HepG2 (cell line): ENCODE measurements at regions not wholly inside any gene's neighbourhood (a gene's known extent, or its start where the extent isn't known, plus 50 kb on each side); places are given as distances from the start of the nearest gene placed in this dataset.

Experiments used
- CBX2 ChIP-seq, 2 experiments: fragments of 200-600 bp in 1 of 2; sonication (generic); formaldehyde crosslinking in 1 of 2; IDR thresholded peaks; 2 replicates each; pipeline versions ENCODE4 v1.7.0 to v1.8.1; 2018 to 2022; ENCODE audit warnings: low read depth in 2 of 2, low read length in 1 of 2, mild to moderate bottlenecking in 1 of 2, missing genetic modification reagents in 1 of 2
- CEBPB ChIP-seq: IDR thresholded peaks from 2 replicates; pipeline ENCODE4 v1.6.1; 2011; ENCODE audit warnings: low read depth, low read length, improper control_type of control experiment, borderline replicate concordance
- NFE2L1 ChIP-seq: sonication (generic); formaldehyde crosslinking; IDR thresholded peaks from 2 replicates; pipeline ENCODE4 v1.4.0; 2020; ENCODE audit warnings: missing genetic modification reagents, mild to moderate bottlenecking, borderline replicate concordance
- SMARCE1 ChIP-seq: fragments of 450-650 bp; IDR thresholded peaks from 2 replicates; pipeline ENCODE4 v1.6.1; 2017; ENCODE audit warnings: borderline replicate concordance
- ZFP36L1 ChIP-seq: sonication (generic); formaldehyde crosslinking; IDR thresholded peaks from 2 replicates; pipeline ENCODE4 v1.8.0; 2022; ENCODE audit warnings: mild to moderate bottlenecking, missing genetic modification reagents, moderate library complexity
- ZNF20 ChIP-seq: sonication (generic); formaldehyde crosslinking; IDR thresholded peaks from 2 replicates; pipeline ENCODE4 v1.4.0; 2020; ENCODE audit warnings: mild to moderate bottlenecking, moderate library complexity, missing genetic modification reagents
- ZNF205 ChIP-seq: IDR thresholded peaks from 2 replicates; pipeline ENCODE4 v1.6.1; 2018; ENCODE audit warnings: missing biosample characterization, missing genetic modification reagents
- ZNF350 ChIP-seq: sonication (generic); formaldehyde crosslinking; IDR thresholded peaks from 2 replicates; pipeline ENCODE4 v1.4.0; 2020; ENCODE audit warnings: mild to moderate bottlenecking, low read depth, missing genetic modification reagents, borderline replicate concordance
- ZSCAN30 ChIP-seq: sonication (generic); formaldehyde crosslinking; IDR thresholded peaks from 2 replicates; pipeline ENCODE4 v1.5.0; 2020; ENCODE audit warnings: mild to moderate bottlenecking, missing genetic modification reagents
- TF ChIP-seq, protein P1 (sequence below): IDR thresholded peaks from 2 replicates; pipeline ENCODE4 v1.6.1; 2016
- TF ChIP-seq, protein P2 (sequence below): sonication (generic); formaldehyde crosslinking; IDR thresholded peaks from 2 replicates; pipeline ENCODE4 v1.5.0; 2020; ENCODE audit warnings: mild to moderate bottlenecking, missing genetic modification reagents, moderate library complexity
- TF ChIP-seq, protein P3 (sequence below): sonication (generic); formaldehyde crosslinking; IDR thresholded peaks from 2 replicates; pipeline ENCODE4 v1.8.1; 2023; ENCODE audit warnings: mild to moderate bottlenecking, missing genetic modification reagents

DNA sequence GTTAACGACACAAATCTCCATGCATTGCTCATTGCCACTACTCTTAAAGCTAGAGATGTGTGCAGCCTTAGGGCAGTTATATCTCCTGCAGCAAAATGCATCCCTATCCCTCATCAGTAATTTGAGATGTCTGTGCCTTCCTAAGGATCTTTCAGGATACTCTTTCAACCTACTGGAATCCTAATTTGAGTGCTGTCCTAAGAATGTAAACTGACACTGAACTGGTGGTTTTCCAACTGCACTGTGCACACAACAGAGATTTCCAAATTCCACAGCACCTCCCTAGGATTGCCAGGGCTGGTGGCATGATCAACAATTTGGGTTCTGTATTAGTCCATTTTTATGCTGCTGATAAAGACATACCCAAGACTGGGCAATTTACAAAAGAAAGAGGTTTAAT, 193.9 kb downstream of the LTN1 start:
- TF ChIP-seq, protein P1, sequence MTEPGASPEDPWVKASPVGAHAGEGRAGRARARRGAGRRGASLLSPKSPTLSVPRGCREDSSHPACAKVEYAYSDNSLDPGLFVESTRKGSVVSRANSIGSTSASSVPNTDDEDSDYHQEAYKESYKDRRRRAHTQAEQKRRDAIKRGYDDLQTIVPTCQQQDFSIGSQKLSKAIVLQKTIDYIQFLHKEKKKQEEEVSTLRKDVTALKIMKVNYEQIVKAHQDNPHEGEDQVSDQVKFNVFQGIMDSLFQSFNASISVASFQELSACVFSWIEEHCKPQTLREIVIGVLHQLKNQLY (CRISPR knock-in tag) = no peak
- TF ChIP-seq ZNF20 (CRISPR knock-in tag) (no peak), NFE2L1 (CRISPR knock-in tag) (no peak), ZNF205 (CRISPR knock-in tag) (no peak), ZSCAN30 (CRISPR knock-in tag) (no peak), CBX2 (IDR thresholded peaks at IDR 0.05; ENCODE audit: low read depth, low read length) (no peak), CBX2 (CRISPR knock-in tag; IDR thresholded peaks at IDR 0.05; ENCODE audit: low read depth) (no peak), CEBPB (no peak), ZFP36L1 (CRISPR knock-in tag) (no peak), ZNF350 (CRISPR knock-in tag) (no peak), SMARCE1 (no peak)
- TF ChIP-seq, protein P2, sequence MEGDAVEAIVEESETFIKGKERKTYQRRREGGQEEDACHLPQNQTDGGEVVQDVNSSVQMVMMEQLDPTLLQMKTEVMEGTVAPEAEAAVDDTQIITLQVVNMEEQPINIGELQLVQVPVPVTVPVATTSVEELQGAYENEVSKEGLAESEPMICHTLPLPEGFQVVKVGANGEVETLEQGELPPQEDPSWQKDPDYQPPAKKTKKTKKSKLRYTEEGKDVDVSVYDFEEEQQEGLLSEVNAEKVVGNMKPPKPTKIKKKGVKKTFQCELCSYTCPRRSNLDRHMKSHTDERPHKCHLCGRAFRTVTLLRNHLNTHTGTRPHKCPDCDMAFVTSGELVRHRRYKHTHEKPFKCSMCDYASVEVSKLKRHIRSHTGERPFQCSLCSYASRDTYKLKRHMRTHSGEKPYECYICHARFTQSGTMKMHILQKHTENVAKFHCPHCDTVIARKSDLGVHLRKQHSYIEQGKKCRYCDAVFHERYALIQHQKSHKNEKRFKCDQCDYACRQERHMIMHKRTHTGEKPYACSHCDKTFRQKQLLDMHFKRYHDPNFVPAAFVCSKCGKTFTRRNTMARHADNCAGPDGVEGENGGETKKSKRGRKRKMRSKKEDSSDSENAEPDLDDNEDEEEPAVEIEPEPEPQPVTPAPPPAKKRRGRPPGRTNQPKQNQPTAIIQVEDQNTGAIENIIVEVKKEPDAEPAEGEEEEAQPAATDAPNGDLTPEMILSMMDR (CRISPR knock-in tag) = no peak
- TF ChIP-seq, protein P3, sequence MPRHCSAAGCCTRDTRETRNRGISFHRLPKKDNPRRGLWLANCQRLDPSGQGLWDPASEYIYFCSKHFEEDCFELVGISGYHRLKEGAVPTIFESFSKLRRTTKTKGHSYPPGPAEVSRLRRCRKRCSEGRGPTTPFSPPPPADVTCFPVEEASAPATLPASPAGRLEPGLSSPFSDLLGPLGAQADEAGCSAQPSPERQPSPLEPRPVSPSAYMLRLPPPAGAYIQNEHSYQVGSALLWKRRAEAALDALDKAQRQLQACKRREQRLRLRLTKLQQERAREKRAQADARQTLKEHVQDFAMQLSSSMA (CRISPR knock-in tag) = no peak
